WI38 (cell line): ENCODE measurements at regions not wholly inside any gene's neighbourhood (a gene's known extent, or its start where the extent isn't known, plus 50 kb on each side); places are given as distances from the start of the nearest gene placed in this dataset.

Experiments used
- H3K4me3 ChIP-seq: 2 replicates; pipeline ENCODE4 v1.5.1; 2011; ENCODE audit warnings: low read depth, mild to moderate bottlenecking, control low read depth, low read length
- CTCF ChIP-seq: IDR thresholded peaks from 2 replicates; pipeline ENCODE4 v1.5.1; 2012; ENCODE audit warnings: low read depth, mild to moderate bottlenecking, control low read depth, low read length

GRCh38 chr21:27306791-27307775, 340.2 kb upstream of the ADAMTS5 start:
- no peak overlapping the region for H3K4me3 ChIP-seq
- no peak for TF ChIP-seq CTCF

DNA sequence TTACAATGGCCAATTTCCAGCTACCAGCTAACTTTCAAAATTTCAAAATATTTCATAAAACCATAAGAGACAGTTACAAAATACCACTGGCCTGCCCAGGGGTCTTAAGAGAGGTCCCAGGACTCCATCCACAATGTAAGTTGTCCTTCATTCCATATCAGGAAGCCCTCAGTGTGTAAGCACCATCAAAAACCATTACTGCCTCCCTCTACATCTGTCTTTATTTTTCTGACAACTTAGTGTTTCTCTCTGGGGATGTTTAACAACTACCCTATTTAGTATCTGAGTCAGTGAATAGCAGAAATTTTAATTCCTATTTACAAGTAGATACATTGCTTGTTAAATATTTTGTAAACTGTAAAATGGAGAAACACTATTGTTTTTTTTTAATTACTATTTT, 339.3 kb upstream of the ADAMTS5 start:
- no peak overlapping the region for H3K4me3 ChIP-seq
- no peak for TF ChIP-seq CTCF

- no peak for TF ChIP-seq CTCF
- H3K4me3 ChIP-seq, result no peak overlapping the region
Measured at GRCh38 chr21:27301220-27301619, 334.3 kb upstream of the ADAMTS5 start.

- no peak overlapping the region for H3K4me3 ChIP-seq
- no peak for TF ChIP-seq CTCF
Measured at GRCh38 chr21:27300770-27301169, 333.9 kb upstream of the ADAMTS5 start.

- TF ChIP-seq CTCF, result no peak
- no peak overlapping the region for H3K4me3 ChIP-seq
Measured at GRCh38 chr21:27298465-27298864, 331.6 kb upstream of the ADAMTS5 start.

DNA sequence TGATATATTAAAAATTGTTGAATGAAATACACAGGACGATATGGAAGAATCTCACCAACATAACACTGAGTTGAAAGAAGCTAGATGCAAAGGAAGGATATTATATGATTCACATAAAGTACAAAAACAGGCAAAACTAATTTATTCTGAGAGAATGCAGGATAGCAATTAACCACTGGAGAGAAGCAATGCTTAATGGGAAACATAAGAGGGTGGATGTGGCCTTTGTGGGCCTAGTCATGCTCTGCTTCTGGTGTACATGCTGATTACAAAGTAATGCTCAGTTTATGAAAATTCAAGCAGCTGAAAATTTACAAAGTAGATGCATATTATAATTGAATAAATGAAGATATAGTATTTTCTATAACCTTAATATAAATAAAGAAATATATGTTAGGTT, 326.4 kb upstream of the ADAMTS5 start:
- no peak for TF ChIP-seq CTCF
- H3K4me3 ChIP-seq, result no peak overlapping the region

DNA sequence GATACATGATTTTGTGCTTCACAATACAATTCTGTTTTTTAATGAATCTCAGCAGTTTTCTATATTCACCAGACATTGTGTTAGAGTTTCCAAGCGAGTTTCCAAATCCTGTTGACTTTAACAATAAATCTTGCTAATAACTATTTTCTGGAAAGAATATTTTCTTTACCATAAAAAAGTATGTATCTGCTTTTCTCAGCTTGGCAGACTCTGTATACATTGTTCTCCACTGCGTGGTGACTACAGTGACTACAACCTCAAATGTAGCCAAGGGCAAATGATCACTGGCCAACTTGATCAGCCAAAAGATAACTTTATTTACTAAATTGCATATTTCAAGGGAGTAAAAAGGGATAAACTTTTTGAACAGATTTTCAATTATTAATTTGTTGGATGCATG, 325.9 kb upstream of the ADAMTS5 start:
- no peak overlapping the region for H3K4me3 ChIP-seq
- TF ChIP-seq CTCF, result no peak
